HEK293 (cell line): ENCODE measurements at regions not wholly inside any gene's neighbourhood (a gene's known extent, or its start where the extent isn't known, plus 50 kb on each side); places are given as distances from the start of the nearest gene placed in this dataset.

Experiments used
- BCL11A ChIP-seq: fragments of 450-650 bp; formaldehyde crosslinking; IDR thresholded peaks from 2 replicates; pipeline ENCODE4 v1.5.1; 2016; ENCODE audit warnings: low read depth, missing biosample characterization, missing genetic modification characterization
- IKZF3 ChIP-seq: fragments of 450-650 bp; IDR thresholded peaks from 2 replicates; pipeline ENCODE4 v1.5.0; 2018; ENCODE audit warnings: missing biosample characterization, mild to moderate bottlenecking, missing genetic modification characterization, moderate library complexity
- MZF1 ChIP-seq: fragments of 450-650 bp; formaldehyde crosslinking; IDR thresholded peaks from 2 replicates; pipeline ENCODE4 v1.5.1; 2017; ENCODE audit warnings: missing biosample characterization, missing genetic modification characterization, borderline replicate concordance
- OSR2 ChIP-seq: fragments of 450-650 bp; formaldehyde crosslinking; IDR thresholded peaks from 2 replicates; pipeline ENCODE4 v1.5.1; 2016; ENCODE audit warnings: missing biosample characterization, missing genetic modification characterization
- OVOL3 ChIP-seq: fragments of 450-650 bp; formaldehyde crosslinking; IDR thresholded peaks from 2 replicates; pipeline ENCODE4 v1.5.1; 2016; ENCODE audit warnings: missing biosample characterization, missing genetic modification characterization
- SP3 ChIP-seq: fragments of 450-650 bp; formaldehyde crosslinking; IDR thresholded peaks from 2 replicates; pipeline ENCODE4 v1.5.1; 2016; ENCODE audit warnings: missing biosample characterization, missing genetic modification characterization
- TRIM28 ChIP-seq: IDR thresholded peaks from 2 replicates; pipeline ENCODE4 v1.6.1; 2011; ENCODE audit warnings: low read length, control low read depth, borderline replicate concordance
- ZBTB1 ChIP-seq: fragments of 450-650 bp; formaldehyde crosslinking; IDR thresholded peaks from 2 replicates; pipeline ENCODE4 v1.5.1; 2016; ENCODE audit warnings: missing biosample characterization, missing genetic modification characterization
- ZNF138 ChIP-seq: fragments of 450-650 bp; formaldehyde crosslinking; IDR thresholded peaks from 2 replicates; pipeline ENCODE4 v1.5.1; 2016; ENCODE audit warnings: missing biosample characterization, missing genetic modification characterization, borderline replicate concordance
- ZNF221 ChIP-seq: fragments of 450-650 bp; formaldehyde crosslinking; IDR thresholded peaks from 2 replicates; pipeline ENCODE4 v1.5.1; 2017; ENCODE audit warnings: missing biosample characterization, missing genetic modification characterization, borderline replicate concordance
- ZNF292 ChIP-seq: fragments of 450-650 bp; formaldehyde crosslinking; IDR thresholded peaks from 2 replicates; pipeline ENCODE4 v1.5.1; 2016; ENCODE audit warnings: low read depth, missing biosample characterization, missing genetic modification characterization, borderline replicate concordance
- ZNF335 ChIP-seq: fragments of 450-650 bp; formaldehyde crosslinking; conservative IDR thresholded peaks from 2 replicates; pipeline ENCODE4 v1.5.1; 2016; ENCODE audit warnings: missing biosample characterization, missing genetic modification characterization
- ZNF37A ChIP-seq: fragments of 450-650 bp; IDR thresholded peaks from 2 replicates; pipeline ENCODE4 v1.5.1; 2018; ENCODE audit warnings: missing biosample characterization, missing genetic modification characterization
- ZNF404 ChIP-seq: fragments of 450-650 bp; formaldehyde crosslinking; IDR thresholded peaks from 2 replicates; pipeline ENCODE4 v1.5.1; 2017; ENCODE audit warnings: missing biosample characterization, missing genetic modification characterization
- ZNF473 ChIP-seq: fragments of 450-650 bp; formaldehyde crosslinking; IDR thresholded peaks from 2 replicates; pipeline ENCODE4 v1.5.1; 2017; ENCODE audit warnings: missing biosample characterization, missing genetic modification characterization
- ZNF48 ChIP-seq: fragments of 450-650 bp; formaldehyde crosslinking; IDR thresholded peaks from 2 replicates; pipeline ENCODE4 v1.5.1; 2016; ENCODE audit warnings: missing biosample characterization, missing genetic modification characterization
- ZNF510 ChIP-seq: fragments of 450-650 bp; formaldehyde crosslinking; IDR thresholded peaks from 2 replicates; pipeline ENCODE4 v1.5.1; 2018; ENCODE audit warnings: mild to moderate bottlenecking, missing genetic modification characterization, missing biosample characterization; ENCODE audit not compliant: insufficient replicate concordance
- ZNF521 ChIP-seq: fragments of 450-650 bp; formaldehyde crosslinking; IDR thresholded peaks from 2 replicates; pipeline ENCODE4 v1.5.1; 2017; ENCODE audit warnings: missing biosample characterization, mild to moderate bottlenecking, missing genetic modification characterization
- ZNF544 ChIP-seq: fragments of 450-650 bp; formaldehyde crosslinking; IDR thresholded peaks from 2 replicates; pipeline ENCODE4 v1.5.0; 2017; ENCODE audit warnings: missing biosample characterization, missing genetic modification characterization
- ZNF548 ChIP-seq: fragments of 450-650 bp; formaldehyde crosslinking; IDR thresholded peaks from 2 replicates; pipeline ENCODE4 v1.5.1; 2016; ENCODE audit warnings: missing biosample characterization, missing genetic modification characterization
- ZNF571 ChIP-seq: fragments of 450-650 bp; formaldehyde crosslinking; IDR thresholded peaks from 2 replicates; pipeline ENCODE4 v1.5.0; 2017; ENCODE audit warnings: missing biosample characterization, missing genetic modification characterization
- ZNF600 ChIP-seq: fragments of 450-650 bp; formaldehyde crosslinking; IDR thresholded peaks from 2 replicates; pipeline ENCODE4 v1.5.1; 2016; ENCODE audit warnings: missing biosample characterization, missing genetic modification characterization
- ZNF707 ChIP-seq: fragments of 450-650 bp; formaldehyde crosslinking; IDR thresholded peaks from 2 replicates; pipeline ENCODE4 v1.5.1; 2016; ENCODE audit warnings: missing biosample characterization, missing genetic modification characterization
- ZNF747 ChIP-seq: fragments of 450-650 bp; formaldehyde crosslinking; IDR thresholded peaks from 2 replicates; pipeline ENCODE4 v1.5.1; 2016; ENCODE audit warnings: missing biosample characterization, missing genetic modification characterization
- ZNF777 ChIP-seq: fragments of 450-650 bp; formaldehyde crosslinking; IDR thresholded peaks from 2 replicates; pipeline ENCODE4 v1.5.1; 2017; ENCODE audit warnings: missing biosample characterization, missing genetic modification characterization, borderline replicate concordance
- ZNF785 ChIP-seq: fragments of 450-650 bp; formaldehyde crosslinking; IDR thresholded peaks from 2 replicates; pipeline ENCODE4 v1.5.1; 2016; ENCODE audit warnings: missing biosample characterization, missing genetic modification characterization
- ZNF792 ChIP-seq: fragments of 450-650 bp; formaldehyde crosslinking; IDR thresholded peaks from 2 replicates; pipeline ENCODE4 v1.5.1; 2016; ENCODE audit warnings: missing biosample characterization, missing genetic modification characterization
- ZNF843 ChIP-seq: fragments of 450-650 bp; formaldehyde crosslinking; IDR thresholded peaks from 2 replicates; pipeline ENCODE4 v1.5.1; 2016; ENCODE audit warnings: missing biosample characterization, missing genetic modification characterization
- TF ChIP-seq, protein P1 (sequence below): fragments of 450-650 bp; formaldehyde crosslinking; conservative IDR thresholded peaks from 2 replicates; pipeline ENCODE4 v1.5.1; 2016; ENCODE audit warnings: low read depth, missing biosample characterization, missing genetic modification characterization
- TF ChIP-seq, protein P2 (sequence below): fragments of 450-650 bp; formaldehyde crosslinking; IDR thresholded peaks from 2 replicates; pipeline ENCODE4 v1.5.1; 2016; ENCODE audit warnings: missing biosample characterization, missing genetic modification characterization, low read depth
- TF ChIP-seq, protein P3 (sequence below): fragments of 450-650 bp; formaldehyde crosslinking; IDR thresholded peaks from 2 replicates; pipeline ENCODE4 v1.5.1; 2017; ENCODE audit warnings: missing biosample characterization, missing genetic modification characterization

DNA sequence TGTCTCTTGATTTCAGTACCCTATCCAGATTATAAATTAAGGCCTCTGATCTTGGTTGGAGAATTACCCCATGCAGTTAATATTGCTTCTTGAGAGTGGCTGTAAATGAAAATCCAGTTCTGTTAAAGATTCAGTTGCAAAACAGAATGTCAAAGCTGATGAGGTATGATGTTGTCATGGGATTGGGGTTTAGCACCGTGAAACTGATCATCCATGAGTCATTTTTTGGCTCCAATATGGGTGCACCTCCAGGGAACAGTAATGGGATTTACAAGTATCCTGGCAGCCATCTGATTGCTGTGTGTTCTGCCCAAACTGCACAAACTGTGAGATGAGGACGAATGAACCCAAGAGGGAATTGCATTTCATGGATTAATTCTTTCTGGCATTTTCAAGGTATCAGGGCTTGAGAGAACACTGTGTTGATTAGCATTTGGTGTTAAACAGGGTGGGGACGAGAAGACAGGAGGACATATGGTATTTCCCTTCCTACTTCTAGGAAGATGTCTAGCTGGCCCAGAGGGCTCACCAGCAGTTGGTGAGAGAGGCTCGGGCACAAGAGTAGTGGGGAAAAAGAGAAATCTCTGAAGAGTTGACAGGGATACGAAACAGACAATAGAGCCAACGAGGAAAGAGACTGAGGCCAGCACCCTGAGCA, 214.7 kb downstream of the GAS1 start (continued):
- TF ChIP-seq ZNF707 (no peak), ZNF138 (tag by site-specific recombination) (no peak), MZF1 (0 out of 2 replicates have a peak, but pooled peaks have one; percentile 27), TRIM28 (no peak), ZNF571 (tag by site-specific recombination) (no peak), SP3 (tag by site-specific recombination) (peak; percentile 53), ZNF473 (tag by site-specific recombination) (no peak), ZNF221 (tag by site-specific recombination) (no peak), OVOL3 (tag by site-specific recombination) (0 out of 2 replicates have a peak, but pooled peaks have one; percentile 16), ZNF843 (tag by site-specific recombination) (peak; percentile 97), ZNF548 (tag by site-specific recombination) (no peak), ZNF37A (tag by site-specific recombination) (no peak), ZNF335 (tag by site-specific recombination) (no peak), ZNF521 (tag by site-specific recombination) (no peak), ZNF785 (tag by site-specific recombination) (no peak), ZNF544 (tag by site-specific recombination) (no peak), ZNF404 (tag by site-specific recombination) (no peak), ZNF292 (tag by site-specific recombination) (no peak), ZBTB1 (tag by site-specific recombination) (peak; percentile 93), ZNF777 (tag by site-specific recombination) (no peak), OSR2 (tag by site-specific recombination) (peak; percentile 92), ZNF48 (tag by site-specific recombination) (no peak), ZNF747 (tag by site-specific recombination) (no peak), ZNF600 (tag by site-specific recombination) (peak; percentile 92; the same call in 1 of the 2 replicates), ZNF510 (tag by site-specific recombination) (no peak), IKZF3 (no peak), ZNF792 (no peak), BCL11A (tag by site-specific recombination) (peak; percentile 73)
- TF ChIP-seq, protein P1, sequence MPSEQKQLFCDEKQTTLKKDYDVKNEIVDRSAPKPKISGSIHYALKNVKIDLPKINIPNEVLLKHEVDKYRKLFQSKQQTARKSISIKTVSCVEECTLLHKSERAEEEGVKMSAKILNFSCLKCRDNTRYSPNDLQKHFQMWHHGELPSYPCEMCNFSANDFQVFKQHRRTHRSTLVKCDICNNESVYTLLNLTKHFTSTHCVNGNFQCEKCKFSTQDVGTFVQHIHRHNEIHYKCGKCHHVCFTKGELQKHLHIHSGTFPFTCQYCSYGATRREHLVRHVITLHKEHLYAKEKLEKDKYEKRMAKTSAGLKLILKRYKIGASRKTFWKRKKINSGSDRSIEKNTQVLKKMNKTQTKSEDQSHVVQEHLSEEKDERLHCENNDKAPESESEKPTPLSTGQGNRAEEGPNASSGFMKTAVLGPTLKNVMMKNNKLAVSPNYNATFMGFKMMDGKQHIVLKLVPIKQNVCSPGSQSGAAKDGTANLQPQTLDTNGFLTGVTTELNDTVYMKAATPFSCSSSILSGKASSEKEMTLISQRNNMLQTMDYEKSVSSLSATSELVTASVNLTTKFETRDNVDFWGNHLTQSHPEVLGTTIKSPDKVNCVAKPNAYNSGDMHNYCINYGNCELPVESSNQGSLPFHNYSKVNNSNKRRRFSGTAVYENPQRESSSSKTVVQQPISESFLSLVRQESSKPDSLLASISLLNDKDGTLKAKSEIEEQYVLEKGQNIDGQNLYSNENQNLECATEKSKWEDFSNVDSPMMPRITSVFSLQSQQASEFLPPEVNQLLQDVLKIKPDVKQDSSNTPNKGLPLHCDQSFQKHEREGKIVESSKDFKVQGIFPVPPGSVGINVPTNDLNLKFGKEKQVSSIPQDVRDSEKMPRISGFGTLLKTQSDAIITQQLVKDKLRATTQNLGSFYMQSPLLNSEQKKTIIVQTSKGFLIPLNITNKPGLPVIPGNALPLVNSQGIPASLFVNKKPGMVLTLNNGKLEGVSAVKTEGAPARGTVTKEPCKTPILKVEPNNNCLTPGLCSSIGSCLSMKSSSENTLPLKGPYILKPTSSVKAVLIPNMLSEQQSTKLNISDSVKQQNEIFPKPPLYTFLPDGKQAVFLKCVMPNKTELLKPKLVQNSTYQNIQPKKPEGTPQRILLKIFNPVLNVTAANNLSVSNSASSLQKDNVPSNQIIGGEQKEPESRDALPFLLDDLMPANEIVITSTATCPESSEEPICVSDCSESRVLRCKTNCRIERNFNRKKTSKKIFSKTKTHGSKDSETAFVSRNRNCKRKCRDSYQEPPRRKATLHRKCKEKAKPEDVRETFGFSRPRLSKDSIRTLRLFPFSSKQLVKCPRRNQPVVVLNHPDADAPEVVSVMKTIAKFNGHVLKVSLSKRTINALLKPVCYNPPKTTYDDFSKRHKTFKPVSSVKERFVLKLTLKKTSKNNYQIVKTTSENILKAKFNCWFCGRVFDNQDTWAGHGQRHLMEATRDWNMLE (tag by site-specific recombination), result no peak; the same call in 1 of the 2 replicates
- TF ChIP-seq, protein P2, sequence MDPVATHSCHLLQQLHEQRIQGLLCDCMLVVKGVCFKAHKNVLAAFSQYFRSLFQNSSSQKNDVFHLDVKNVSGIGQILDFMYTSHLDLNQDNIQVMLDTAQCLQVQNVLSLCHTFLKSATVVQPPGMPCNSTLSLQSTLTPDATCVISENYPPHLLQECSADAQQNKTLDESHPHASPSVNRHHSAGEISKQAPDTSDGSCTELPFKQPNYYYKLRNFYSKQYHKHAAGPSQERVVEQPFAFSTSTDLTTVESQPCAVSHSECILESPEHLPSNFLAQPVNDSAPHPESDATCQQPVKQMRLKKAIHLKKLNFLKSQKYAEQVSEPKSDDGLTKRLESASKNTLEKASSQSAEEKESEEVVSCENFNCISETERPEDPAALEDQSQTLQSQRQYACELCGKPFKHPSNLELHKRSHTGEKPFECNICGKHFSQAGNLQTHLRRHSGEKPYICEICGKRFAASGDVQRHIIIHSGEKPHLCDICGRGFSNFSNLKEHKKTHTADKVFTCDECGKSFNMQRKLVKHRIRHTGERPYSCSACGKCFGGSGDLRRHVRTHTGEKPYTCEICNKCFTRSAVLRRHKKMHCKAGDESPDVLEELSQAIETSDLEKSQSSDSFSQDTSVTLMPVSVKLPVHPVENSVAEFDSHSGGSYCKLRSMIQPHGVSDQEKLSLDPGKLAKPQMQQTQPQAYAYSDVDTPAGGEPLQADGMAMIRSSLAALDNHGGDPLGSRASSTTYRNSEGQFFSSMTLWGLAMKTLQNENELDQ (tag by site-specific recombination), result 0 out of 2 replicates have a peak, but pooled peaks have one; percentile 7
- TF ChIP-seq, protein P3, sequence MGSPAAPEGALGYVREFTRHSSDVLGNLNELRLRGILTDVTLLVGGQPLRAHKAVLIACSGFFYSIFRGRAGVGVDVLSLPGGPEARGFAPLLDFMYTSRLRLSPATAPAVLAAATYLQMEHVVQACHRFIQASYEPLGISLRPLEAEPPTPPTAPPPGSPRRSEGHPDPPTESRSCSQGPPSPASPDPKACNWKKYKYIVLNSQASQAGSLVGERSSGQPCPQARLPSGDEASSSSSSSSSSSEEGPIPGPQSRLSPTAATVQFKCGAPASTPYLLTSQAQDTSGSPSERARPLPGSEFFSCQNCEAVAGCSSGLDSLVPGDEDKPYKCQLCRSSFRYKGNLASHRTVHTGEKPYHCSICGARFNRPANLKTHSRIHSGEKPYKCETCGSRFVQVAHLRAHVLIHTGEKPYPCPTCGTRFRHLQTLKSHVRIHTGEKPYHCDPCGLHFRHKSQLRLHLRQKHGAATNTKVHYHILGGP (tag by site-specific recombination), result no peak
